ENCODE measurements at regions not wholly inside any gene's neighbourhood (a gene's known extent, or its start where the extent isn't known, plus 50 kb on each side); places are given as distances from the start of the nearest gene placed in this dataset.

DNA sequence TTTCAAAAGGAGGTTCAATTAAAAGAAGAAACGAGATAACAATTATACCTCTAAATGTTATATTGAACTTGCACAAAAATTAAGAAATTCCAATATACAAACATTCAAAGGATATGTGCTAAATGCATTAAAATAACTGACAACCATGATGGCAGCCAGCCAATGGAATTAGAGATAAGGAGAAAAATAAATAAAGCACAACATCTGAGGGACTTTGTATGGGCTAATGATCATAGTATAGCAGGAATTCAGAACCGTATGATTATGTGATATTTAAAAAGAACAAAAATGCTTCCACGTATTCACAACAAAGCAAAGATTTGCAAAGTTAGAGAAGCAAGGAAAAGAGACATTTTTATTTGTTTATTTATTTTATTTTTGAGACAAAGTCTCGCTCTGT lies 1103.0 kb downstream of the CBLN2 start:
- Histone ChIP-seq H3K4me2 (ENCODE audit: low read length) (no peak overlapping the region), H3K9ac (ENCODE audit: low read length) (no peak overlapping the region), H3K9me3 (ENCODE audit: control insufficient read depth in 1 of 2, insufficient read depth in 1 of 2, low read depth in 1 of 2, low read length in 2 of 2) (peaks cover 23 to 25% of the 10 kb centered on the region in 2 experiments; a peak in 3 of 4 replicates), H3K4me1 (ENCODE audit: control insufficient read depth in 1 of 2, insufficient read depth in 2 of 2, low read length in 2 of 2) (no peaks in the 10 kb centered on the region), H4K20me1 (ENCODE audit: insufficient read depth) (no peaks in the 10 kb centered on the region), H3K9me2 (ENCODE audit: insufficient read depth) (no peaks in the 10 kb centered on the region), H3K27me3 (ENCODE audit: insufficient read depth, low read length) (no peaks in the 10 kb centered on the region), H3K4me3 (replicated peaks in 1 of 2; ENCODE audit: low read depth in 1 of 2, low read length in 2 of 2) (no peak overlapping the region), H2AFZ (ENCODE audit: low read depth, low read length, poor library complexity, severe bottlenecking) (no peak overlapping the region), H3K79me2 (ENCODE audit: insufficient read depth, low read length) (no peaks in the 10 kb centered on the region), H3K27ac (ENCODE audit: low read depth, low read length) (no peak overlapping the region), H3K36me3 (ENCODE audit: control insufficient read depth in 1 of 2, insufficient read depth in 2 of 2, low read length in 2 of 2) (no peaks in the 10 kb centered on the region)
- TF ChIP-seq ELF1 (IDR thresholded peaks at IDR 0.05; ENCODE audit: borderline replicate concordance, low read depth) (no peak), ZNF274 (IDR thresholded peaks at IDR 0.05; ENCODE audit: low read depth, low read length) (no peak), TCF7L2 (IDR thresholded peaks at IDR 0.05; ENCODE audit: borderline replicate concordance, extremely low read depth, insufficient read depth, insufficient read length) (no peak)
- TF ChIP-seq, protein P1, sequence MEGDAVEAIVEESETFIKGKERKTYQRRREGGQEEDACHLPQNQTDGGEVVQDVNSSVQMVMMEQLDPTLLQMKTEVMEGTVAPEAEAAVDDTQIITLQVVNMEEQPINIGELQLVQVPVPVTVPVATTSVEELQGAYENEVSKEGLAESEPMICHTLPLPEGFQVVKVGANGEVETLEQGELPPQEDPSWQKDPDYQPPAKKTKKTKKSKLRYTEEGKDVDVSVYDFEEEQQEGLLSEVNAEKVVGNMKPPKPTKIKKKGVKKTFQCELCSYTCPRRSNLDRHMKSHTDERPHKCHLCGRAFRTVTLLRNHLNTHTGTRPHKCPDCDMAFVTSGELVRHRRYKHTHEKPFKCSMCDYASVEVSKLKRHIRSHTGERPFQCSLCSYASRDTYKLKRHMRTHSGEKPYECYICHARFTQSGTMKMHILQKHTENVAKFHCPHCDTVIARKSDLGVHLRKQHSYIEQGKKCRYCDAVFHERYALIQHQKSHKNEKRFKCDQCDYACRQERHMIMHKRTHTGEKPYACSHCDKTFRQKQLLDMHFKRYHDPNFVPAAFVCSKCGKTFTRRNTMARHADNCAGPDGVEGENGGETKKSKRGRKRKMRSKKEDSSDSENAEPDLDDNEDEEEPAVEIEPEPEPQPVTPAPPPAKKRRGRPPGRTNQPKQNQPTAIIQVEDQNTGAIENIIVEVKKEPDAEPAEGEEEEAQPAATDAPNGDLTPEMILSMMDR (IDR thresholded peaks at IDR 0.05 in 2 of 3, conservative IDR thresholded peaks at IDR 0.05 in 1 of 3; ENCODE audit: borderline replicate concordance in 1 of 3, insufficient read depth in 1 of 3, low read depth in 2 of 3, low read length in 2 of 3), result no peak
- no TSS peak for BruUV-seq (replicated peaks)
- ATAC-seq, result no peak
- RAD21 ChIA-PET (ENCODE audit: low non-redundant PET in 1 of 2, low total read pairs in 2 of 2, uncharacterized antibody in 2 of 2, unreplicated experiment in 2 of 2), result no interaction called here
- POLR2A ChIA-PET, result no interaction called here
- CTCF ChIA-PET, result no interaction called here
- DNase-seq (ENCODE audit: low read depth, low spot score), result no peak
- intact Hi-C loops (cut with micrococcal nuclease), result no loop called here

DNA sequence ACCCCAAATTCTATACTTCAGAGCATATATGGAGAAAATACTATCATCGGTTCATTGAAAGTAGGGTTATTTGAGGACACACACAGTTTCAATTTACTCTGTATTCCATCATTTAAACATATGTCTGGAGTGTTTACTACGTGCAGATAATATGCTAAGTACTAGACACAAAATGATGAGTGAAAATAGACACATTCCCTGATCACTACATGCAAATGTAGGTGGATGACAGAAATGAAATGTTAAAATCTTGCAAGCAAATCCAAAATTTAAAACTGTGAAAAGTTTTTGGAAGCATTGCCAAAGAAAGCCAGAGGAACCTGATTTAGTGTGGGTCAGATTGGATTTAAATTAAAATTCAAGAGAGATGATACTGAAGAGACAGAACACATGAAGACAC lies 1106.6 kb downstream of the CBLN2 start:
- intact Hi-C loops (cut with micrococcal nuclease), result no loop called here
- TF ChIP-seq CBX3 (IDR thresholded peaks at IDR 0.05; ENCODE audit: low read depth), result no peak
- no peaks in the 10 kb centered on the region for H3K4me1 ChIP-seq (ENCODE audit: control insufficient read depth in 1 of 2, insufficient read depth in 2 of 2, low read length in 2 of 2)
- H3K9me2 ChIP-seq (ENCODE audit: insufficient read depth), result no peaks in the 10 kb centered on the region
- H3K9ac ChIP-seq (ENCODE audit: low read length), result no peak overlapping the region
- no peaks in the 10 kb centered on the region for H3K79me2 ChIP-seq (ENCODE audit: insufficient read depth, low read length)
- DNase-seq (ENCODE audit: low read depth, low spot score), result no peak
- ATAC-seq, result no peak
- ChIA-PET RAD21 (ENCODE audit: low non-redundant PET in 1 of 2, low total read pairs in 2 of 2, uncharacterized antibody in 2 of 2, unreplicated experiment in 2 of 2) (no interaction called here), POLR2A (no interaction called here), CTCF (no interaction called here)
- no peak overlapping the region for H3K27ac ChIP-seq (ENCODE audit: low read depth, low read length)
- H3K9me3 ChIP-seq (ENCODE audit: control insufficient read depth in 1 of 2, insufficient read depth in 1 of 2, low read depth in 1 of 2, low read length in 2 of 2), result peaks cover 17 to 21% of the 10 kb centered on the region in 2 experiments; a peak in 3 of 4 replicates
- no peaks in the 10 kb centered on the region for H3K27me3 ChIP-seq (ENCODE audit: insufficient read depth, low read length)
- no peak overlapping the region for H3K4me2 ChIP-seq (ENCODE audit: low read length)
- no peaks in the 10 kb centered on the region for H4K20me1 ChIP-seq (ENCODE audit: insufficient read depth)
- H2AFZ ChIP-seq (ENCODE audit: low read depth, low read length, poor library complexity, severe bottlenecking), result no peak overlapping the region
- H3K4me3 ChIP-seq (replicated peaks in 1 of 2; ENCODE audit: low read depth in 1 of 2, low read length in 2 of 2), result no peak overlapping the region
- BruUV-seq (replicated peaks), result no TSS peak
- no peaks in the 10 kb centered on the region for H3K36me3 ChIP-seq (ENCODE audit: control insufficient read depth in 1 of 2, insufficient read depth in 2 of 2, low read length in 2 of 2)

Data from HCT116 (cell line).